NCI-H2081 (cell line): ENCODE measurements at regions not wholly inside any gene's neighbourhood (a gene's known extent, or its start where the extent isn't known, plus 50 kb on each side); places are given as distances from the start of the nearest gene placed in this dataset.
"Not testable (repeated sequence)": the region's sequence is repeated elsewhere in the genome, so short reads cannot be mapped to it uniquely, and the experiment has no call there.

ENCODE experiments used
- DNase-seq, 2 experiments: peaks; one replicate each; lab custom pipeline; 2025; lab: John Stamatoyannopoulos, UW

DNA sequence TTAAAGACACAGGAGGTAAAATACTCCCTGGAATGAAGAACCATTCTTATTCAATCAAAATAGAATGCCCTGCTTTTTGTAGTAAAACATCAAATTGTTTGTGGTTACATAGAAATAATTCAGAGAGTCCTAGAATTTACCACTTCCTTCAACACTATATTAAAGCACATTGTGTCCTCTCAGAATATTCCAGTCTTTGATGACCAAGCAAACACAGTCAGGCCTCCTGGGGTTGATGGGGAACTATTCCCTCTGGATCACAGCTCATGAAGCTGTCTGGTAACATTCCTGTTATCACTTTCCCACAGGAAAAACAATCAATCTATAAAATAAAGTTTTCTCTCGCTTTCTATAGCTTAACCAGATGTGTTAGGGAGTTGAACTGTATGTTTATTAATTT lies 389.3 kb downstream of the KCNA4 start:
- DNase-seq: no peak

DNA sequence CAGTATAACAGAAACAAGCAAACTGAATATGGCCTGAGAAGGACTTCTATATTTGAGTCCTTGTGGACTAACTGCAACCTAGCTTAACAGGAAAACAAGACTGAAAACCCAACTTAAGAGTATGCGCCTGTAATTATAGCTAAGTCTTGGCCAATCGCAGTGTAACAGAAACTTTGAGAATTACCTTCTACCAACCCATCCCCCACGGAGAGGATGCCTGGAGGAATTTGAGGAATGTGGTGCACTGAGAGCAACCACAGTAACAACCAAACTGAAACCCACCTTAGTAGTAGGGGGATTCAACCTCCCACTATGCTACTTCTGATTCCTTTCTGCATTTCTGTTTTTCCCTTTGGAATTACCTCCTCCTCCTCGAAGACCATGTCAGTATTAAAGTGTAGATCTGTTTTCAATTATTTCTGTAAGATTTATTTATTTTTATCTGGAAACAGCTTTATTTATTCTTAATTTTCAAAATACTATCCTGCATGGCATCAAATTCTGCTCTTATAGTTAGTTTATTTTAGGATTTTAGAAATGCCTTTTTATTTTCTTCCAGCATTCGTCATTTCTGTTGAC lies 393.6 kb downstream of the KCNA4 start:
- no peak for DNase-seq

DNA sequence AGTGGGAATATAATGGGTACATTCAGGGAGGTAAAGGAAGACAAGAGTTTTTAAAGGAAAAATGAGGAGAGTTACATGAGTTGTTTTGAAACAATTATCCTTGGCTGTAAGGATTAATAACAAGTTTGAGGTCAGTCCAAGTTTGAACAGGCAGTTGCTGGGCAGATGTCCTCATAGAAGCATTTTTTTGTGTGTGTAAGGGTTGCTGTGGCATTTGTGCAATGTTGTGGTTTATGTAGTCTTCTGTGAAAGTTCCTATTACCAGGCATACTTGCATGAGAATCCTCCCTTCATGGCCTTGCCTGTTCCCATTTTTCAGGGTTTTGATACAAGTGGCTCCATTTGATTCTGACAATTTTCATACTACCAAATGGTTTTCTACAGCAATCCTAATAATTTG lies 400.2 kb downstream of the KCNA4 start:
- no peak for DNase-seq

GRCh38 chr11:29612423-29612822 lies 404.4 kb downstream of the KCNA4 start:
- no peak for DNase-seq

- no peak for DNase-seq
Observed at GRCh38 chr11:29606330-29607031, 410.3 kb downstream of the KCNA4 start.

GRCh38 chr11:29600151-29600575 lies 416.7 kb downstream of the KCNA4 start:
- not testable (repeated sequence) for DNase-seq

DNA sequence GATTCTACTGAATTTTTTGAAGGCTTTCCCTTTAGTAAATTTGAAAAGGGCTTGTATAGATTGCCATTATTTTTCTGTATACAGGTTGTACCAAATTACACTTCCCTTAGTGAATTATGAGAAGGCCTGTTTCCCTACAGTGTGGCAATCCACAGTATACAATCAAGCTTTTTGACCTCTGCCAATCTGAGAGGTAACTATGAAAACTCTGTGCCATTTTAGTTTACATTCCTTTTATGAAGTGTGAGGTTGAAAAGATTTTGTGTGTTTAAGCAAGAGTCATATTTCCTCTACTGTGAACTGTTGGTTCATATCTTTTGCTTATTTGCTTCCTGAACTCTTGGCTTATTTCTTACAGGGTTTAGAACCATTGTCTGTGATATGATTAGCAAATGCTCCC lies 432.5 kb downstream of the KCNA4 start:
- no peak for DNase-seq

- DNase-seq: no peak
Observed at GRCh38 chr11:29578806-29579205, 438.0 kb downstream of the KCNA4 start.

DNA sequence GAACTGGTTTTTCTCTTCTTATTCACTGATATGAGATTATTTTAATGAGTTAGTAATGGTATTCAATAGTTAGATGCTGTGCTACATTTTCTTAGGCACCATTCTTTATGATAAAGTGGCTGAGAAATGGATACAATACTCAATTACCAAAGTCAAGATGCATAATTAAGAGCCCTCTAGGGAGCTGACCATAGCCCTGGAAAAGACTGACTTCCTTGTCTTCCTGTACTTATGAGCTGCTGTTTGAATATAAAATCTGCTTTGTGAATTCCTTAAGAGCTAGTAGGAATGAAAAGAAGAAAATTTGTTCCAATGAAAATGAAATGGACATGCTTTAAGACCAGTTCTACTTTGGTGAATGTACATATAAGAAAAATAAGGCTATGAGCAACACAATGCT lies 452.3 kb downstream of the KCNA4 start:
- DNase-seq: no peak

DNA sequence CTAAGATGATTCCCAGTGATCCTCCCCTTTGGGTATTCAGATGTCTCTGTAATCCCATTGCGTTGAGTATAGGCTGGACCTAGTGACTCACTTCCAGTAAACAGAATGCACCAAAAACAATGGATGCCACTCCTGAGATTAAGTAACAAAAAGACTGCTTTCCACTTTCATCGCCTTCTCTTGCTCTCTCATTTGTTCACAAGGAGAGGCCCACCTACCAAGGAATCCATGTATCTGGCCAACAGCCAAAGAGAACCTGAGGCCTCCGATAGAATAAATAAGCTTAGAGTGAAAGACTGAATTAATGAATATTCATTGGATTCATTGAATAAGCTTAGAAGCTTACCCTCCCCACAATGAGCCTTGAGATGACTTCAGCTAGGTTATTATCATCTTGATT lies 454.6 kb downstream of the KCNA4 start:
- DNase-seq: no peak

DNA sequence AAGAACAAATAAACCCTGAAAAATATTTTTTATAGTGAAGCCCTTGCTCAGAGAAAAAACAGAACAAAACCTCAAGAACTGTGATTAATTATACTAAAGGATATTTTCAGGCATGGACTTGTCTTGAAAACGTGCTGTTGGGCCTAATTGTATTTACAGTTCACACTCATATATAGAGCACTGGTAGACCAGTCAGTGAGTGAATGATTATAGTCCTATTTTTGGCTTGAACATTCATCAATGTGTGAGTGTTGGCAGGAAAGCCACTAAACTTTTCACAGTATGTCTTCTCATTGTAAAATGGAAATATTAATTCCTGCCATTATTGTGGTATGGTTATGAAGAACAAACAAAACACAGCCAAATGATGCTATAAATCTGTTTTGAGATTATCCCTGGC lies 462.8 kb downstream of the KCNA4 start:
- DNase-seq: peak in 1 of 2 experiments; percentile 78

DNA sequence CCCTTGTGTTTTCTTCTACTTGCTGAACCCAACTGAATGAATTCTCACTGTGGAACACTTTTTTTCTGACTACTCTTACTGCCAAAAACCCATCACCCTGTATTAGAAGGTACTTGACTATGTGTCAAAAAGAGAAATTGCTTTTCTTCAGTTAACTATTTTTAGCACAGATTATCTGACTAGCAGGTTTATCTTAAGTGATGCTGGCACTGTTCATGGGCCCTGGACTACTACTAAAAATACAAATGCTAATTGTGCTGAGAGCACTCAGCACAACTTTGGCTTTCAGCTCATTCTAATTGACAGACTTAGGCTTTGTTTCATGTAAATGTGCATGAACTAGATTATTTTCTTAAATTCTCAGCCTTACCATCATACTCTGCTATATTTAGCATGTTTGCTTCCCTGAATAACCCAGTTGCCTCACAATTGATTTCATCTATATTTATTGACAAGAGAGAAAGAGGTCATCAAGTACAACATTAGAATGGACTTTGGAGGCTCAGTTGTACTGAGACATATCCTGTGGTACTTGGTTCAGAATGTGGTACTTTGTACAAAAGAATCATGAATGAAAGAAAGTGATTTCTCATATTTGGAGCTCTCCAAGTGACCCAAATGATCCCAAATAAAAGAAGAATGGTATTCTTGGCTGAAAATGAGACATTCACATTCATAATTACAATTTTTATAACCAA lies 478.3 kb downstream of the KCNA4 start:
- no peak for DNase-seq

GRCh38 chr11:29534836-29535235 lies 482.0 kb downstream of the KCNA4 start:
- no peak for DNase-seq

GRCh38 chr11:29530961-29531360 lies 485.9 kb downstream of the KCNA4 start:
- no peak for DNase-seq

DNA sequence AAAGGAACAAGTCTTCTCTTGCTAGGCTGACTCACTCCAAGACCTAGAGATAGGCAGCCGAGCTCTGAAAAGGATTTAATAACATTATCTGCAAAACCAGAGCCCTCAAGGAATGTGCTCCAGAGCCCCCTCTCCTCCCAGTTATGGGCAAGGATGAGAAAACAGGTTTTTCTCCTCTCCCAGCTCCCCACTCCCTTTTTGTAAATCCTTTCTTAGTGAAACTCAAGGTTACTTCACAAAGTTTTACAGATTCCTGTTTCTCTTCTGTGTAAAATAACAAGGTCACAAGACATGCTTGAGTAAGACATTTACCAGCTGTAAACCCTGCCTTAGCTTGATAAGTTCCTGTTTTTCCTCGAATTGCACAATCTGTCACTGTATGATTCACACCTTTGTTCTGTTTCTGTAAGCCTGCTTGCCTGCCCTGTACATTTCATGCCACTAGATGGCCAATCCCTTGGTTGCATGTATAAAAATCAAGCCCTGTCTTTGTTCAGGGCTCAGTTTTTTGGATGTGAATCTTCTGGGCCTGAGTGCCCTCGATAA lies 489.4 kb downstream of the KCNA4 start:
- no peak for DNase-seq

DNA sequence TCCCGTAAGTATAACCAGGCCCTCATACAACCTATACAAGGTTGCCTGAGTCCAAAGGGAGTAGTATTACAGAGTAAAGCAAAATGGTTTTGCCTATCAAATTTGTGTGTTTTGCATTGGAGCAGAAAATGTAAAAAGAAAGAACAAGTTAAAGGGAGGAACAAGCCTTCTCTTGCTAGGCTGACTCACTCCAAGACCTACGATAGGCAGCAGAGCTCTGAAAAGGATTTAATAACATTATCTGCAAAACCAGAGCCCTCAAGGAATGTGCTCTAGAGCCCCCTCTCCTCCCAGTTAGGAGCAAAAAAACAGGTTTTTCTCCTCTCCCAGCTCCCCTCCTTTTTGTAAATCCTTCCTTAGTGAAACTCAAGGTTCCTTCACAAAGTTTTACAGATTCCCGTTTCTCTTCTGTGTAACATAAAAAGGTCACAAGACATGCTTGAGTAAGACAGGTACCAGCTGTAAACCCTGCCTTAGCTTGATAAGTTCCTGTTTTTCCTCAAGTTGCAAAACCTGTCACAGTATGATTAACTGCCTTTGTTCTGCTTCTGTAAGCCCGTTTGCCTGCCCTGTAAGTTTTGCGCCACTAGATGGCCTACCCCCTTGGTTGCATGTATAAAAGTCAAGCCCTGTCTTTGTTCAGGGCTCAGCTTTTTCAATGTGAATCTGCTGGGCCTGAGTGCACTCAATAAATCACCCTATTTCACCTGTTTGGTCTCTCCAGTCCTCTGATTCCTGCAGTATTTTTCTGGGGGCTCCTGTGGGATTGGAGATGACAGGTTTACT lies 498.2 kb downstream of the KCNA4 start:
- DNase-seq: no peak

DNA sequence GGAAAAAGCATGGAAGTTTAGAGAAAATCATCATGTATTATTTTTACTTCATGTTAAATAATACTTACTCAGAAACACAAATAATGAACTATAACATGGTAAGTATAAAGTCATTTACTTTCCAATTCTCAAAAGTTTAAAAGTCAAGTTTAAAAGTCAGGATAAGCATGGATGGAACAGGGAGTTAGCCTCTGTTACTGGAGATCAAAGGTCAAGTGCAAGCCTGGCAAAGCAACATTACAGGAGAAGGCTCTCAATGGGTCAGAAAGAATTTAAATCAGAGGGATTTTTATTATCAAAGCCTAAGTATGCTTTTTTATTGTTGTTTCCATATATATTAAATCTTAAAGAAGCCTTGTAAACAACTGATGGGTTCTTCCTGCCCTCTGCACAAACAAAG lies 505.4 kb downstream of the KCNA4 start:
- no peak for DNase-seq

- no peak for DNase-seq
Observed at GRCh38 chr11:29507376-29507775, 509.5 kb downstream of the KCNA4 start.

DNA sequence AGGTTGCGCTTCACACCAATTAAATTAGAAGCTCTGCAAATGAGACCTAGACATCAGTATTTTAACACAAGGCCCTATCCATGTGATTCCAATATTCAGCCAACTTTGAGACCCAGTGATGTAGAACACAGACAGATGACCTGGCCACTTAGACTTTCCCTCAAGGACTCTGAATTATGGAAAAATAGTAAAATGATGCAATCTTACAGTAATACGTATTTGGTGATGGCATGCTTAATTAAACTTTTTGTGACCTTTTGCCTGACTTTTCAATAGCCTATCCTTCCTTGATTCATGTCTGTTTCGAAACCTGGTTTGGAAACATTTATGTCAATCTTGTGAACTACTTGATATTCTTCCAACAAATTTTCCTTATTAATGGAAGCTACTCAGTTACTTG lies 521.2 kb downstream of the KCNA4 start:
- no peak for DNase-seq

- no peak for DNase-seq
Observed at GRCh38 chr11:29490938-29491337, 525.9 kb downstream of the KCNA4 start.

- no peak for DNase-seq
Observed at GRCh38 chr11:29486301-29486700, 530.5 kb downstream of the KCNA4 start.

DNA sequence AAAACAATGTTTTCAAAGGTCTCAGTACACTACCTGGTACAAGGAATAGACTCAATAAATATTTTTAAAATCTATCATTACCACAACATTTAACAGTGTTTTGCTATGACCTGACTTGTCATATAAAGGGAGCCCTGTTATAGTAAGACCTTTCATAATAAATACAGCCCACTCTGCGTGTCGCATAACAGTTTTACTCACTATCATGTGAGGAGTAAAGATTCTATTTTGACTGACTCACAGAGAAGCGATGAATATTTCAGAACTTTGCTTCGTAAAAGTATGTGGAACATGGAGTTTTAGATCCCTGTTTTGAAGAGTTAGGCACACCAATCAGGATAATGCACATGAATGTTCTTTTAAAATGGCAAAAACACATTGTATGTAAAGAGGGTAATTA lies 531.2 kb downstream of the KCNA4 start:
- DNase-seq: no peak
